SW 1271 (cell line): ENCODE measurements at regions not wholly inside any gene's neighbourhood (a gene's known extent, or its start where the extent isn't known, plus 50 kb on each side); places are given as distances from the start of the nearest gene placed in this dataset.
"Not testable (repeated sequence)": the region's sequence is repeated elsewhere in the genome, so short reads cannot be mapped to it uniquely, and the experiment has no call there.

Experiments
- DNase-seq, 2 experiments: peaks; one replicate each; lab custom pipeline; 2025; lab: John Stamatoyannopoulos, UW

- no peak for DNase-seq
Measured at GRCh38 chr7:136412952-136413351, 435.8 kb upstream of the MTPN start.

- DNase-seq: peak; percentile 22 to 54
Measured at GRCh38 chr7:136405931-136406777, 429.0 kb upstream of the MTPN start.

- DNase-seq: no peak
Measured at GRCh38 chr7:136403591-136403990, 426.4 kb upstream of the MTPN start.

- DNase-seq: no peak
Measured at GRCh38 chr7:136400877-136401276, 423.7 kb upstream of the MTPN start.

- DNase-seq: no peak
Measured at GRCh38 chr7:136399385-136399784, 422.2 kb upstream of the MTPN start.

- no peak for DNase-seq
Measured at GRCh38 chr7:136392856-136393255, 415.7 kb upstream of the MTPN start.

GRCh38 chr7:136391371-136391770 is 414.2 kb upstream of the MTPN start:
- DNase-seq: no peak

GRCh38 chr7:136389933-136390332 is 412.8 kb upstream of the MTPN start:
- no peak for DNase-seq

- DNase-seq: no peak
Measured at GRCh38 chr7:136386876-136387275, 409.7 kb upstream of the MTPN start.

- DNase-seq: not testable (repeated sequence)
Measured at GRCh38 chr7:136371409-136371808, 394.2 kb upstream of the MTPN start.

- no peak for DNase-seq
Measured at GRCh38 chr7:136370137-136370536, 393.0 kb upstream of the MTPN start.

- no peak for DNase-seq
Measured at GRCh38 chr7:136369225-136369624, 392.1 kb upstream of the MTPN start.

- DNase-seq: no peak
Measured at GRCh38 chr7:136359333-136359903, 382.3 kb upstream of the MTPN start.

GRCh38 chr7:136353287-136353686 is 376.1 kb upstream of the MTPN start:
- DNase-seq: no peak

GRCh38 chr7:136348542-136349192 is 371.5 kb upstream of the MTPN start:
- no peak for DNase-seq

GRCh38 chr7:136348142-136348541 is 371.0 kb upstream of the MTPN start:
- no peak for DNase-seq

GRCh38 chr7:136347488-136347887 is 370.3 kb upstream of the MTPN start:
- DNase-seq: no peak

- no peak for DNase-seq
Measured at GRCh38 chr7:136342251-136342650, 365.1 kb upstream of the MTPN start.

GRCh38 chr7:136339464-136339863 is 362.3 kb upstream of the MTPN start:
- no peak for DNase-seq

GRCh38 chr7:136336932-136337331 is 359.8 kb upstream of the MTPN start:
- DNase-seq: no peak

GRCh38 chr7:136333636-136334035 is 356.5 kb upstream of the MTPN start:
- DNase-seq: no peak

- no peak for DNase-seq
Measured at GRCh38 chr7:136326045-136326609, 349.0 kb upstream of the MTPN start.

- DNase-seq: no peak
Measured at GRCh38 chr7:136325578-136325977, 348.4 kb upstream of the MTPN start.
